Globus pallidus (tissue), 1 donor: ENCODE measurements at regions not wholly inside any gene's neighbourhood (a gene's known extent, or its start where the extent isn't known, plus 50 kb on each side); places are given as distances from the start of the nearest gene placed in this dataset.
"Not testable (repeated sequence)": the region's sequence is repeated elsewhere in the genome, so short reads cannot be mapped to it uniquely, and the experiment has no call there.

ENCODE experiments used
- DNase-seq: peaks from one replicate; pipeline ENCODE4 v3.0.0-alpha.2; 2015; ENCODE audit warnings: low spot score

DNA sequence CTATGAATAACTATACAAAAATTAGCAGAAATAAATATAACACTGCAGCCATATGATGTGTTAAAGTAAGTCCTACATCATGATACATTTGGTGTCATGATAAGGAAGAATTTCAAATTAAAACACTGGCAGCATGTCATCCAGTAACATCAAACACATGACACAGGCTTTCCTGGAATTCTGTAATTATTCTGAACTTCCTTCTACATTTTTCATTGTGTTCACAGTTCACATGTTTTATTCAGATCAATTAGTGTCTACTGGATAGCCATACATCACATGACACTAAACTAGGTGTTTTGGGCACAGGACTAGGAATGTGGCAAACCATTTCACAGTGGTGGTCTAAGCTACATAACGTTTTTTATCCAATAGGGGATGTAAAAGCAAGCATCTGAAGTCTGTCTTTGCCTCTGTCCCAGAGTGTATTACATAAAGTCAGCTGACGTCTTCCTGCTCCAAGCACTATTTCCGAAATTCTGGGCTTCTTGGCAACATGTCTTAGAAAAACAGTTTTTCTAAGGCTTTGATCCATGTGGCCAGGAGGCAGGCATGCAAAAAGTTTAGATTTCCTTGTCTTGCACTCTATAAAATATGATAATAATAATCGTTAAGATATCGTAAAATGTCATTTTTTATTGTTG is 707.9 kb downstream of the CENPC start:
- no peak for DNase-seq

DNA sequence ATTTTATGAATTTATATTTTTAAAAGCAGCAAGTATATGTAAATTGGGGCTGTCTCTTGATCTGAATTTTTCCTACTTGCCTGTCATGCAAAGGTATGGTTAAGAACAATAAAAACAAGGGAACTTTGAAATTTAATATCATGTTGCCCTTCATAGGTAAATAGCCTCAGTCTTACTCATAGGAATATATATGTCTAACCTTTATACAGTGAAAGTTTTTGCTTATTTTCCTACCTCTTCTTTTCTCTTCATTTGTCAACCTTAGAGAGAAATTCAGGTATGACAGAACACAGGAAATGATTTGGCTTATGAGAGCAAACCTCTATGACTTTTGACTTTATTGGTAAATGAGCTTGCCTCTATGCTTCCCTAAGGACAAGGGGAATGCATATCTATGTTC is 716.0 kb downstream of the CENPC start:
- DNase-seq, result no peak

DNA sequence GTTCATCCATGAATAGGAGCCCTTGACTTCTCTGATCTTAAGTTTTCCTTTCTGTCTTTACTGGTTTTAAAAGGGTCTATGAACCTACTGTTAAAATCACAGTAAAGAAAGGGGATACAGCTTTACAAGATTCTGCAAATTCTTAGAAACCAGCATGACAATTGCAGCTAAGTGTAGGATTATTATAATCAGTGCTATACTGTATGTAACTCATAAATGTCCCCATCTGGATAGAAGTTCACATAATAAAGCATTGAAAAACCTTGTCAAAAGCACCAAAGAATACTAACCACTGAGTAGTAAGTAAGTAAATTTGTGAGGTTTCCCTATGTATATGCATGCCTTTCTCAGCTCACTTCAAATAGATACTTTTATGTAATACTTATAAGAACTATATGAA is 724.6 kb downstream of the CENPC start:
- DNase-seq, result no peak

DNA sequence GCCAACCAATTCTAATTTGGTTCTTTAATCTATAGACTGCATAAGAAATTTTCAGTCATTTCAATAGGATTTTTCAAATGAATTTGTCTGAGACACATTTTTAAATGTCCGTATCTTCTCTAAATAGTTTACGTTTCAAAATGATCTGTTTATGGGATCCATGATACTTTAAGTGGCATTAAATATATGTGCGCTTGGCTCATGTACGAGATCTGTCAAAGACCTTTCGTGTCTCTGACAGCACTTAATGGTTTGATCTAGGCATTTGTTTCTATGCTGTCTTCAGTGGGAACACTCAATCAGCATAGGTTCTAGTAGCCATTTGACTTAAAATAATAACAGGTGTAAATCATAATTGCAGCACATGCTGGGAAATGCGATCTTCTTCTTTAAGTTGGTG is 731.0 kb downstream of the CENPC start:
- DNase-seq, result no peak

DNA sequence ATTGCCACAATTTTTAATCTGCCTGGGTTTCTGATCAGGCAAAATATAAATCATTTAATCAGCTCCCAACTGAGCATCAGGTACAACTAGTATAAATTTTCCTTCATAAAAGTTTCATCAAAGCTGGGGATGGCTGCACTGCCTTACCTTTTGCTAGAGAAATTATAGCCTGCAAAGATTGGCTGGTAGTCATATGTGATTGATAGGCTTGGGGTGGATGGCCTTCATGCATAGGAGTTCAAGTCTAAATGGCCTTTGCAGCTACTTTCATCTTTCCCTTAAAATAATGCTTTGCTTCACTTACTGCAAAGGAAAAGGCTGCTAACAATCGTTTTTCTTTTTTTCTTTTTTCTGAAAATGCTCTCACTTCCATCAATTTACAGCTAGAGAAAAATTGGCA is 739.7 kb downstream of the CENPC start:
- no peak for DNase-seq

DNA sequence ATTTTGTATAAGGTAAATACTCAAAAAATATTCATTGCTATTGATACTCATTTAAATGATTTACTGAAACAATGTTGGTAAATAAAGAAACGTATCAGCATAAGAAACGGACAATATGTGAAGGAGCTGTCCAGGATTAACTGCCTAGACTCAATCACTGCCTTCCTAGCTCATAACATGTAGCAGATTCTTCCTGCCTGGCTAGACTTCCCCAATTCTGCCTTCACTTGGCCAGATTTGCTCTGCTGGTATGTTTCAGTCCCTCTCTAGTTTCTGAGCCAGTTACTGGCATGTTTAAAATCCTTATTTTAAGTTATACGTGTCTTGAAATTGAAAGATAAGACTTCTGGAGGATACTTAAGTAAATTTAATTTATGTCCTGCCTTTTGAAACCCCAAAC is 740.3 kb downstream of the CENPC start:
- no peak for DNase-seq

DNA sequence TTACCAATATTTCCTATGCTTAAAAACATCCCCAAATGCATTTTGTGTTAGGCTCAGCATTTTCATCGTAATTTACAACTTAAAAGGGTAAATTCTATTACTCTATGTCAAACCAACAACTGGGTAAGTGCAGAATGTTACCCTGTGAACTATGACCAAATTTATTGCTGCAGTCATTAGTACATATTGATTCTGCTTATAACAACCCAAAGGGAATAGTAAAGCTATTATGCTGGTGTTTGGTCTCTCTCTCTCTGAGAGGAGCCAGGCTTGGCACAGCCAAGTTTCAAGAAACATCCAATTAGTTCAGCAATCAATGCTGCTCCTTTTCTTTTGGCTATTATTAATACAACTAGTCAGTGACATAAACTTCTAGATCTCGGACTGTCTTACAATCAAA is 747.7 kb downstream of the CENPC start:
- no peak for DNase-seq

DNA sequence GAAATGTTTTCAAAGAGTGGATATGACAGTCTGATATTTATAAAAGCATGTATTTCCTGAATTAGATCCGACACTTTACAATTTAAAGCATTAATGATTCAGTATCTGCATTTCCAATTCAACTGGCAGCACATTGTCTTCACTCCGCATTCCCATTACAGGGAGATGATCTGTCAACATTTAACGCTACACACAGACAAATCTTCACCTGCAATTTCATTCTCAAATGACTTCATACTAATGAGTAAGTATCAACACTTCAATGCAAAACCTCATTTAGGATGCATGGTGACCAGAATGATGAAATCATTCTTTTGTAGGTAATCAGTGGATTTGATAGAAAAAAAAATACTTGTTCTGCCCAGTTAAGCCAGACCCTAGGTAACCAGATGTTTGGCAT is 749.6 kb downstream of the CENPC start:
- no peak for DNase-seq

DNA sequence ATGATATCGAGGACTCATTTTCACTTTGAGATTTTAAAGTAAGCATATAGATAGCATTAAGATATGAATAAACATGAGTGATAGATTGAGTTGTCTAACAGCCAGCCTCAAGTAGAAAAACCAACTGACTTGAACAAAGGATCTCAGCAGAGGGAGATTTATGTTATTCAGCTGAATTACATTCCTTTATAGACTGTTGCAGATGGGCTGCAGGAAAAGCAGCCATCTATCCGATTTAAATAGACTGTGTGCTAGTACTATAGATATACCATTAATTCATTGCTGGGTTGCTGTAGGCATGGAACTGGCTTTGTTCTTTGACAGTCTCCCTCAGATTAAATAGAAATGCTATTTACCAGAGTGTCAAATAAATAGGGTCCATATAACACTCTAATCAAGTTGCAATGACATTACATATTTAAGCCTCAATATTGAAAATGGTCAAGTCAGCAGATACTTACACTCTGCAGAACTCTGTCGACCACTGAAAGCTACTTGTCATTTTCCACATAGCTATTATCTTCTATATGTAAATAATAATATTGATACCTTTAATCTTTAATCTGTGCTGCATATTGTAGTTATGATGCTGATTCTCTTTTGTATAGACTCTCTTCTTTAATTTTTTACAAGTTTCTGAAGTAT is 750.8 kb downstream of the CENPC start:
- no peak for DNase-seq

DNA sequence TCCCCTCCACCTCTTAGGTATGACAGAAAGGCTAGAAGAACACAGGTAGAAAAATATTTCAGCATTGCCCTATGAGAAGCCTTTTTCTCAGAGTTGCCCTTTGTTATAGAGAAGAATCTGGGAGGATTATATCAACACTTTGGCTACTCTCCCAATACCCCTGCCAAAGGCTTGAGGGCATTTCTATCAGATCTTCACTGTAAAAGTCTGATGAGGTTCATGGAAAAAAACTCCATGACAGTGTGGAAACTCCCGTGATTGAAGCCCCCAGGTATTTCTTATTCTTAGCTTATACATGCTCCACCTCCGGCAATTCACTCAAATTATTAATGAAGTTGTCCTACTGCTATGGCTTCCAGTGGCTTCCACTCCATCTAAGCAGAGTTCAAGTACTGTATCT is 753.6 kb downstream of the CENPC start:
- DNase-seq, result no peak

DNA sequence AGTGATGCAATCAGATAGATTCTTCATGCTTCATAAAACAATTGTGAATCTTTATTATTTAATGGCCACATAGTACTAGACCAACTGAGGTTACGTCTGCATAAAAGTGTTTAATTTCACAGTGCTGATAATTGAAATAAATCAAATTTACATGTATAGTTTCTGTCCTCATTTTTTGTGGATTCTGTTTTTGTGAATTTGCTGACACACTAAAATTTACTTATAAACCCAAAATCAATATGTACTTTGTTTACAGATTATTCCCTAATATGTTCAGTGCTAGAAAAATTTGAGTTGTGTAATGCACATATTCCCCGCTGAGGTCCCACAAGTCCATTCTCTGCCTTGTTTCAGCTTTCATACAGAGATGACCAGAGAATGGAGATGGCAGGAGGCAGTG is 759.8 kb downstream of the CENPC start:
- DNase-seq, result no peak

DNA sequence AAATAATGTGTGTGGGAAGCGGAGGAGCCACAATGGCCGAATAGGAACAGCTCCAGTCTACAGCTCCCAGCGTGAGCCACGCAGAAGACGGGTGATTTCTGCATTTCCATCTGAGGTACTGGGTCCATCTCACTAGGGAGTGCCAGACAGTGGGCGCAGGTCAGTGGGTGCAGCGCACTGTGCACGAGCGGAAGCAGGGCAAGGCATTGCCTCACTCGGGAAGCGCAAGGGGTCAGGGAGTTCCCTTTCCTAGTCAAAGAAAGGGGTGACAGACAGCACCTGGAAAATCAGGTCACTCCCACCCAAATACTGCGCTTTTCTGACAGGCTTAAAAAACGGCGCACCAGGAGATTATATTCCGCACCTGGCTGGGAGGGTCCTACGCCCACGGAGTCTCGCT is 762.6 kb downstream of the CENPC start:
- not testable (repeated sequence) for DNase-seq

DNA sequence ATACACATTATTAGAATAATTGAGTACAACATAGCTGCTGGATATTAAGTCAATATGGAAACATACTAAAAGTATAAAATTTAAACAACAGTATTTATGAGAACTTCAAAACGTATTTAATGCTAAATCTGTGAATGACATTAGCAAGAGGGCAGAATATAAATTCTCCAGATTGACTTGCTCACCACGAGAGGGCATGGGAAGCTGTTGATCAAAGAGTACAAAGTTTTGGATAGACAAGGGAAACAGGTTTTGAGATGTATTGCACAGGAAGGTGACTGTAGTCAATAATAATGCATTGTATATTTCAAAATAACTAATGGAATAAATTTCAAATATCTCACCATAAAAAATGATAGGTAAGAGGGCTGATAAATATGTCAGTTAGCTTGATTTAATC is 768.2 kb downstream of the CENPC start:
- no peak for DNase-seq

DNA sequence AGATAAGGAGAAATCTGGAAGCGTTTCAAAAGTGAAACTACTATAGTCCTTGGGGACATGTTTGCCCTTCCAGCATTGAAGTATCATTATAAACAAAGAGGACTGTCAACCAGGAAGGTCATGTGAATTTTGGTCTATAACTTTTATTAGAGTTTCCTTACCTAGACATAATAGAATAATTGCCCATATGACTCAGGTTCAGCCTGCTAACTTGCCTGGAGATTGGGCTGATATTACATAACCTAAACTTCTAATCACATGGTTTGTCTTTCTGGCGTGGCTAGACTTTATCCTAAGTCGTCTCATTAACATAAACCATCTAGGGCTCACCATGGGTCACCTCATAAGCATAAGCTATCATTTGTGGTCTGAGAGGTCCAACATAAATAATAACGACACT is 775.9 kb downstream of the CENPC start:
- DNase-seq, result no peak

DNA sequence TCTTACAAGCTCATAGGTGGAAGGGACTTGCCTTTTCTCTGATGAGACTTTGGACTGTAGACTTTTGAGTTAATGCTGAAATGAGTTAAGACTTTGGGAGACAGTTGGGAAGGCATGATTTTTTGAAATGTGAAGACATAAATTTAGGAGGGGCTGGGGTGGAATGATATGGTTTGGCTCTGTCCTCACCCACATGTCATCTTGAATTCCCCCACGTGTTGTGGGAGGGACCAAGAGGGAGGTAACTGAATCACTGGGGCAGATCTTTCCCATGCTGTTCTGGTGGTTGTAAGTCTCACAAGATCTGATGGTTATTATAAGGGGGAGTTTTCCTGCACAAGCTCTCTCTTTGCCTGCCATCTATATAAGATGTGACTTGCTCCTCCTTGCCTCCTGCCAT is 777.9 kb downstream of the CENPC start:
- no peak for DNase-seq

DNA sequence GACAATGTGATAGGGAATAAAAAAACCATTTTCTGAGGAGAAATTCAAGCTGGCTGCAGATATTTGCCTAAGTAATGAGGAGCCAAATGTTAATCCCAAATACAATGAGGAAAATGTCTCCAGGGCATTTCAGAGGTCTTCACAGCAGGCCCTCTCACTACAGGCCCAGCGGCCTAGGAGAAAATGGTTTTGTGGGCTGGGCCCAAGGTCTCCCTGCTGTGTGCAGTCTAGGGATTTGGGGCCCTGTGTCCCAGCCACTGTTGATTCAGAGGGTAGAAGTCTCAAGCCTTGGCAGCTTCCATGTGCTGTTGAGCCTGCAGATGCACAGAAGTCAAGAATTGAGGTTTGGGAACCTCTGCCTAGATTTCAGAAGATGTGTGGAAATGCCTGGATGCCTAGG is 778.7 kb downstream of the CENPC start:
- DNase-seq, result no peak

DNA sequence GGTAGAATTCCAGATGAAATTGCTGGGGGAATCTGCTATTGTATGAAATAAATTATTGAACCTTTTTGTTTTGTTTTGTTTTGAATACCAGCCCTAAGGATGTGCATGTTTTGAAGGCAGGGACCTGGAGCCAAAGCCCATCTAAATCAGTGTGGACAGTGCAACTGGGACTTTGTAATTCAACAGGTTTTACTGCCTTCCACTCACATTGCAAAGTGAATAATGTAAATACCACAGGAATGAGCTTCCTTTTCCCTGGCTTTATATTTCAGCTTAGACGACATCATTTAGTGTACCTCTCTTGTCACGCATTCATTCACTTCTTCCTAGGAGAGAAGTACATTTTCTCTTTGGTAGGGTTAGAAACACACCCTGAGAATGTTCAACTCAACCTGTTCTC is 795.0 kb downstream of the CENPC start:
- no peak for DNase-seq

DNA sequence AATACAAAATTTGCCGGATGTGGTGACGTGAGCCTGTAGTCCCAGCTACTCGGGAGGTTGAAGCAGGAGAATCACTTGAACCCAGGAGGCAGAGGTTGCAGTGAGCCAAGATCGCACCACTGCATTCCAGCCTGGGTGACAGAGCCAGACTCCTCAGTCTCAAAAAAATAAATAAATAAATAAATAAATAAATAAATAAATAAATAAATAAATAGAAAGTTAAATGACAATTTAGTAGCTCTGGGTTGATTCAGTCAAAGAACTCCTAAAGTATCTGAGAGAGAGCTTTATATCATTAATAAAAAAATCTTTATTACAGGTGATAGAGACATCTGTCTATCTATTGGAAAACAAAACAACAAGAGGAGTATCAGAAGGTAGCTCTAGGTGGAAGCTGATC is 798.4 kb downstream of the CENPC start:
- DNase-seq, result not testable (repeated sequence)

DNA sequence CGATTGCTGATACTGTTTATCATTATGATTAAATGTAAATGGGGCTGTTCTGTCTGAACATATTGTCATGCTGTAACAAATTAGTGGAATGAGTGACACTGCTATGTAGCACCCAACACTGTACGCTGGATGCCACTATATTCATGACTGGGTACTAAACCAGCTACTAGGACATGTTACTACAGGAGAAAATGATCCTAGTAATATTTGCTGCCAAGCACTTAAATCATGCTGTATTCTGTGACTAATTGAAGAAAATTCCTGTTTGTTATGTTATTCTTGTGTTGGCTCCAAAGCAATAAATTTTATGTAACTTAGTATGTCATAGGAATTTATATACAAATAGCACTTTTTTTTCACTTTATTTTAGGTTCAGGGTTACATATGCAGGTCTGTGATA is 804.2 kb downstream of the CENPC start:
- DNase-seq, result no peak

DNA sequence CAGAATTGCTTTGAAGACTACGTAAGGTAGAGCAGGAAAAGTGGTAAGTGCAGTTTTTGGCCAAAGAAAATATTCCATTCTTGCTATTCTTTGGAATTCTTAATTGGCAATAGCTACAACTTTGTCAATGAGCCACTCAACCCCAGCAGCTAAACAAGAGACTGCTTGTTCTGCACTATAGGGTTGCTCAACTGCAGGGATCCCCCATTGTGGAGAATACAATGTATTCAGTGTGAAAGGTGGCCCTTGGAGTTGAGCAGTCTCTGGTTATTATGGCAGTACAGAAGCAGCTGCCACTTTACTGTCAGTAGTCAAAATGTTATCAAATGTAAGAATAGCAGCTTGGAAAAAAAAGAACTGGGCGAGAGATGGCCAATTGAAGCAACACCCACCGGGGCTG is 808.7 kb downstream of the CENPC start:
- peak; percentile 62 for DNase-seq

DNA sequence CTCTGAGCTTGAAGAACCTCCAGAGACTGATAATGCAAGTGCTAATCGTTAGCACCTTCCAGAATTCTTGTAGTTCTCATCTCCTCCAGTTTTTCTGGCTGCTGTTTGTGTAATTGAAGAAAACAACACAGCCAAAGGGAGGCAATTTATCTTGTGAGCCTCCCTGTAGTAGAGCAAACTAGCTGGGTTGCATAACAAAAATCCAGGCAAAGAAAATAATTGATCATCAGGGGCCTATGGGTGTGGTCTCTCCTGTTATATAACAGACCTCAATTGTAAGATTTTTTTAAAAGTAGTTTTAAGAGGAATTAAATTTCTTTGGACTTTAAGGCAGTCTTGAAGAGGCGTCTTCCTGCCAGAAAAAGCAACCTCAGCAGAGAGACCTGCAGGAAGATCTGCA is 817.0 kb downstream of the CENPC start:
- no peak for DNase-seq

DNA sequence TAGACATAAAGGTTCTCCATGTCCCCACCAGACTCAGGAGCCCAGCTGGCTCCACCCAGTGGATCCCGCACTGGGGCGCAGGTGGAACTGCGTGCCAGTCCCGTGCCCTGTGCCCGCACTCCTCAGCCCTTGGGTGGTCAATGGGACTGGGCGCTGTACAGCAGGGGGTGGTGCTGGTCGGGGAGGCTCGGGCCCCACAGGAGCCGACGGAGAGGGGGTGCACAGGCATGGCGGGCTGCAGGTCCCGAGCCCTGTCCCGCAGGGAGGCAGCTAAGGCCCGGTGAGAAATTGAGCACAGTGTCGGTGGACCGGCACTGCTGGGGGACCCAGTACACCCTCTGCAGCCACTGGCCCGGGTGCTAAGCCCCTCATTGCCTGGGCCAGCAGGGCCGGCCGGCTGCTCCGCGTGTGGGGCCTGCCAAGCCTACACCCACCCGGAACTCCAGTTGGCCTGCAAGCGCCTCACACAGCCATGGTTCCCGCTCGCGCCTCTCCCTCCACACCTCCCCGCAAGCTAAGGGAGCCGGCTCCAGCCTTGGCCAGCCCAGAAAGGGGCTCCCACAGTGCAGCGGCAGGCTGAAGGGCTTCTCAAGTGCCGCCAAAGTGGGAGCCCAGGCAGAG is 832.9 kb downstream of the CENPC start:
- DNase-seq, result not testable (repeated sequence)

DNA sequence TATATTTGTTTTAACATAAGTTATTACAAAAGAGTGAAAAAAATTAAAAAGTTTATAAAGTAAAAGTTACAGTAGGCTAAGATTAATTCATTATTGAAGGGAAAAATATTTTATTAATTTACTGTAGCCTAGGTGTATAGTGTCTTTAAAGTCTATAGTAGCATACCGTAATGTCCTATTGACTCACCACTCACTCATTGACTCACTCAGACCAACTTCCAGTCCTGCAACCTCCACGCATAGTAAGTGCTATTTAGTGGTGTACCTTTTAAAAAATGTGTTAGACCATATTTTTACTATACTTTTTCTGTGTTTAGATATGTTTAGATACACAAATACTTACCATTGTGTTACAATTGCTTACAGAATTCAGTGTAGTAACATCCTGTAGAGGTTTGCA is 841.1 kb downstream of the CENPC start:
- no peak for DNase-seq

DNA sequence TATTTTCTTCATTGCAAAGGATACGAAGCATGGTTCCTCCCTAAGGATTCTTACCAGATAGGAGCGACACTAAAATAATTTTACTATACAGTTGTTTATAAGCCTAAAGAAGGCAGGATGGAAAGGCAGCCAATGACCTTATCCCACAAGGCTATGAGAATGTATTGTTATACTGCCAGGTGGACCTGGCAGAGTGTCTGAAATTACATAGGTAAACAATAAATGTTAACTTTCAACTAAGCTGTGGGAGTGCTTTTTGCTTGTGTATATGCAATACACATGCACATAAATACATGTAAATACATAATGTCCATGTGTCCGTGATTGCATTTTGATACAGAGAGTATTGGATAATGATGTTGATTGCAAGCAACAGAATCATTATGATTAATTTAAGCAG is 850.6 kb downstream of the CENPC start:
- no peak for DNase-seq
